ENCODE measurements at regions not wholly inside any gene's neighbourhood (a gene's known extent, or its start where the extent isn't known, plus 50 kb on each side); places are given as distances from the start of the nearest gene placed in this dataset.

DNA sequence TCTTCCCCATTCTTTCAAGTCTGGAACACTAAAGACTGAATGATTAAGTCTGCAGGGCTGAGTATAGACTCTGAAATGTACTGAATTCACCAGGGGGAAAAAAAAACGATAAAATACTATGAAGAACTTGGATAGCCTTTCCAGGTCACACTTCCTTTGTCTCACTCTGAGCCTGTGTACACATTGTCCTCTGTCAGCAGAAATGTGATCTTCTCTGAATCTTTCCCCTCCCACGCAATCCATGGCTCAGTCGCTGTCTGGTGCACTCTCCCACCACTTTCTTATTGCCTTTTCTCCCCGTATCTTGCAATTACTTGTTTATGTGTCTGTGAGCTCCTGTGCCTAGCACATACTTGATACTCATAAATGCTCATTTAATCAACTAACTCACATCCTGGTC, 212.6 kb upstream of the RSPO3 start (continued):
- TF ChIP-seq ZBTB11 (CRISPR knock-in tag; IDR thresholded peaks at IDR 0.05), result no peak
- no peak for TF ChIP-seq ZNF592 (IDR thresholded peaks at IDR 0.05)
- no peak for TF ChIP-seq NFXL1 (IDR thresholded peaks at IDR 0.05; ENCODE audit: borderline replicate concordance)
- TF ChIP-seq SPI1 (IDR thresholded peaks at IDR 0.05; ENCODE audit: borderline replicate concordance, insufficient read depth, low read depth, low read length), result no peak
- no peak for TF ChIP-seq MEF2A (IDR thresholded peaks at IDR 0.05; ENCODE audit: insufficient read depth, low read depth, low read length)
- no peak for TF ChIP-seq EZH2 (IDR thresholded peaks at IDR 0.05; ENCODE audit: borderline replicate concordance, control insufficient read depth, low read depth, low read length)
- TF ChIP-seq BCL11A (IDR thresholded peaks at IDR 0.05; ENCODE audit: low read depth, low read length), result no peak
- TF ChIP-seq POLR2A (IDR thresholded peaks at IDR 0.05; ENCODE audit: low read depth, low read length), result no peak

Measured in GM12878 (cell line).